Astrocyte of the cerebellum (primary cell): ENCODE measurements at regions not wholly inside any gene's neighbourhood (a gene's known extent, or its start where the extent isn't known, plus 50 kb on each side); places are given as distances from the start of the nearest gene placed in this dataset.
A peak's percentile ranks its signal among the peaks of the same experiment; 100 is the strongest.
"Not testable (repeated sequence)": the region's sequence is repeated elsewhere in the genome, so short reads cannot be mapped to it uniquely, and the experiment has no call there.

Experiments used
- DNase-seq: peaks from one replicate; pipeline ENCODE4 v3.0.0-alpha.2; 2011; ENCODE audit warnings: low read depth
- H3K4me3 ChIP-seq: 2 replicates; pipeline ENCODE4 v1.5.1; 2011; ENCODE audit warnings: mild to moderate bottlenecking, low read depth, low read length, moderate library complexity
- CTCF ChIP-seq: IDR thresholded peaks from 2 replicates; pipeline ENCODE4 v1.5.1; 2012; ENCODE audit warnings: low read length, low read depth, moderate library complexity, mild to moderate bottlenecking; ENCODE audit errors: missing control alignments
- in situ Hi-C: cut with HindIII; loops from 2 replicates; pipeline ENCODE4 v1.10.0; 2017; ENCODE audit warnings: low sequenced_read_pairs

DNA sequence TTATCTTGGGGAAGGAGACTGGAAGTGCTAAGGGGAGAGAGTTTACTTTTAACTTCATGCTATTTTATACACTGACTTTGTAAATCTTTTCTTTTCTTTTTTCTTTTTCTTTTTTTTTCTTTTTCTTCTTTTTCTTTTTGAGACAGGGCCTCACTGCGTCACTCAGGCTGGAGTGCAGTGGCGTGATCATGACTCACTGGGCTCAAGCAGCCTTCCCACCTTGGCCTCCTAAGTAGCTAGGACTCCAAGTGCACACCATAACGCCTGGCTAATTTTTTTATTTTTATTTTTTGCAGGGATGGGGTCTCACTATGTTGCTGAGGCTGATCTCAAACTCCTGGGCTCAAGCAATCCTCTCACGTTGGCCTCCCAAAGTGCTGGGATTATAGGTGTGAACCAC lies 294.6 kb upstream of the PRICKLE1 start:
- in situ Hi-C loops, result no loop called here
- no peak for DNase-seq

DNA sequence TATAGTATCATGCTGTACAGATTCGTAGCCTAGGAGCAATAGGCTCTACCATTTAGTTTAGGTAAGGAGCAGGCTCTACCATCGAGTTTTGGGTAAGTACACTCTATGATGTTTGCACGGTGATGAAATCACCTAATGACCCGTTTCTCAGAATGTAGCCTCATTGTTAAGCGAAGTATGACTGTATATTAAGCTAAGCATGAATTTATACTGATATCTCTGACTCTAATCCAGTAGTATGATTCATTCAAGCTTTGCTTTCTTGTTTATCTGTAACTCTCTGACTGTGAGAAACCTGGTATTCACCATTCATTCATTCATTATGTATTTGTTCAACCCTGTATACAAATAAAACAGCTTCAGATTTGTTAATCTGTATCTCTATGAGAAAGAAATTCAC lies 283.9 kb upstream of the PRICKLE1 start:
- in situ Hi-C loops, result no loop called here
- no peak overlapping the region for H3K4me3 ChIP-seq

More for the DNA sequence above, 294.6 kb upstream of the PRICKLE1 start:
- no peak overlapping the region for H3K4me3 ChIP-seq
- TF ChIP-seq CTCF, result no peak

DNA sequence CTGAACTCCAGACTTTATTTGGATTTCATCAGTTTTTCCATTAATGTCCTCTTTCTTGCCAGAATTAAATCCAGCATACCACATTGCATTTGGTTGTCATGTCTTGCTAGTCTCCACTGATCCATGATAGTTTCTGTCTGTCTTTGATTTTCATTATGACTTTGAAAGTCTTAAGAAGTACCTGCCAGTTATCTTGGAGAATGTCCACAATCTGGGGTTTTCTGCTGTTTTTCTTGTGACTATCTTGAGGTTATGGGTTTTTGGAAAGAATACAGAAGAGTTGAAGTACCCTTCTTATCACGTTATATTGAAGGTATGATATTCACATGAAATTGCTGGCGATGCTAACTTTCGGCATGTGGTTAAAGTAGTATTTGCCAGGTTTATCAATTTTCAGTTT lies 282.3 kb upstream of the PRICKLE1 start:
- peak; percentile 36 for DNase-seq
- no peak overlapping the region for H3K4me3 ChIP-seq
- in situ Hi-C loops, result no loop called here
- no peak for TF ChIP-seq CTCF

More for the DNA sequence above, 283.9 kb upstream of the PRICKLE1 start:
- no peak for DNase-seq
- TF ChIP-seq CTCF, result no peak

- in situ Hi-C loops, result no loop called here
- H3K4me3 ChIP-seq, result no peak overlapping the region
- TF ChIP-seq CTCF, result no peak
- DNase-seq, result peak; percentile 86
These were observed 278.7 kb upstream of the PRICKLE1 start for GRCh38 chr12:42868291-42868690.

- no peak for TF ChIP-seq CTCF
- in situ Hi-C loops, result no loop called here
- no peak overlapping the region for H3K4me3 ChIP-seq
- DNase-seq, result no peak
These were observed 275.7 kb upstream of the PRICKLE1 start for GRCh38 chr12:42865282-42865681.

- in situ Hi-C loops, result no loop called here
- peak; percentile 33 for DNase-seq
- TF ChIP-seq CTCF, result no peak
- H3K4me3 ChIP-seq, result no peak overlapping the region
These were observed 272.5 kb upstream of the PRICKLE1 start for GRCh38 chr12:42862055-42862454.

DNA sequence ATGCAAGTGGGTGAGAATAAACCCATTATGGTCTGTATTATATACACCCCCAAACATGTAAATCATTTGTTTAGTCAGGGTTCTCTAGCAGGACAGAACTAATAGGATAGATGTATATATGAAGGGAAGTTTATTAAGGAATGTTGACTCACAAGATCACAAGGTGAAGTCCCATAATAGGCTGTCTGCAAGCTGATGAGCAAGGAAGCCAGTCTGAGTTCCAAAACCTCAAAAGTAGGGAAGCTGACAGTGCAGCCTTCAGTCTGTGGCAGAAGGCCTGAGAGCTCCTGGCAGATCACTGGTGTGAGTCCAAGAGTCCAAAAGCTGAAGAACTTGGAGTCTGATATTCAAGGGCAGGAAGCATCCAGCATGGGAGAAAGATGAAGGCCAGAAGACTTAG lies 270.8 kb upstream of the PRICKLE1 start:
- in situ Hi-C loops, H3K4me3 ChIP-seq, DNase-seq: not testable (repeated sequence)
